ENCODE measurements at regions not wholly inside any gene's neighbourhood (a gene's known extent, or its start where the extent isn't known, plus 50 kb on each side); places are given as distances from the start of the nearest gene placed in this dataset.
A peak's percentile ranks its signal among the peaks of the same experiment; 100 is the strongest.

DNA sequence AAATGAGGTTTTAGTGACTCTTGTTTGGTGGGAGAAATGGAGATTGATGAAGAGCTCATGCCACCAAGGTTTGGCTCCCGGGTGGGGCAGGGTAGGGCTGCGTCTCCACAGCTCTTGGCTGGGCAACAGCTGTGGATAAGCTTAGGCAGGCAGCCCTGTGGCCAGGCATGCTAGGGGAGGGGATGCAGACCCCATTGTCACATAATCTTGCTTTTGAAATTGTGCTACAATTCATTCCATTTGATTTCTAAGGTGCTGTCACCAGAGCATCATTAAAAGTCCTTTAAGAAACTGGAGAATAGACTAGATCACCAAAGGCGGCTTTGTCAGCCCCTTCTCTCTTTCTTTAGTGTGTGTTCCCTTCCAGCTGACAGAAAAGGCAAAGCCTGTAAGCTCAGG, 574.2 kb upstream of the JAG1 start:
- no peak for DNase-seq (ENCODE audit: low spot score)

DNA sequence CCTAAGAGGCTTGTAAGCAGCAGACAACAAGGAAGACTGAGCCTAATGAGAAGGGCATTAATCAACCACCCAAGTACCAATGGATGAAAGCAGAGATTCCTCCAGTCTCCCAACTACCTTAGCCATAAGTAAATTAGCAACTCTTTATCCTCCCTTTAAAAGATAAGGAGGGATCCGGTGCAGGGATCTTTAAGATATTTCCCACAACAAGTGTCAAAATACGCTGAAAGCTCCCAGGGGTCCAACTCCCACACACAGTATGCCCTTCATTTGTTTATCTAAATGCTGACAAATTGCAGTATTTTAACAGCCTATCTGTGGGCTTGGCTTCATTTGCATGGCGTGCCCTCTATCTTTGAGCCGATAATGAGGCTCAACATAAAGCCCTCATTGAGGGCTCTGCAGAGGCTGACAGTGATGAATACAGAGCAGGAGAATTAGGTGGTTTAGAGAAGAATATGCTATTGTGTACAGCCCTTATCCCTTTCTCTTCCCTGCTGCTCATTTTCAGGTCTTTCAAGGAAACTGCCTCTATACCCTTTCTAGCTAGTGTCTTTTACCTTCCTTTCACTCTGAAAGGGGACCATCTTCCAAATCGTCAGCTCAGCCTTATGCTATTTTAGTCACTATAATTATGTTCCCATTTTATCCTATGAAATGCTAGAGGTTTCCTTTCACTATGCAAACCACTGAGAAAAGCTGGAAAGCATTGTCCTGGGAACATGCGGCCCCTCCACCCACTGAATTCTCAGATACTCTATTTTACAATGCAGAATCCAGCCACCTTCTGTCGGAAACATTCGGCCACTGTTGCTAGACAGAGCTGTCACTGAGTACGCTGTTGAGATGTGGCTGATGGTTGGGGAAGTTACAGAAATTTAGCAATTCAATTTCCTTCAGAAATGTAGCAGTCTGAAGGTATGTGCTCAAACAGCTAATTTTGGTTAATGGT, 575.2 kb upstream of the JAG1 start:
- no peak for DNase-seq (ENCODE audit: low spot score)

- DNase-seq (ENCODE audit: low spot score), result no peak
Measured at GRCh38 chr20:11249683-11250082, 575.9 kb upstream of the JAG1 start.

GRCh38 chr20:11252447-11252846, 578.6 kb upstream of the JAG1 start:
- DNase-seq (ENCODE audit: low spot score), result no peak

DNA sequence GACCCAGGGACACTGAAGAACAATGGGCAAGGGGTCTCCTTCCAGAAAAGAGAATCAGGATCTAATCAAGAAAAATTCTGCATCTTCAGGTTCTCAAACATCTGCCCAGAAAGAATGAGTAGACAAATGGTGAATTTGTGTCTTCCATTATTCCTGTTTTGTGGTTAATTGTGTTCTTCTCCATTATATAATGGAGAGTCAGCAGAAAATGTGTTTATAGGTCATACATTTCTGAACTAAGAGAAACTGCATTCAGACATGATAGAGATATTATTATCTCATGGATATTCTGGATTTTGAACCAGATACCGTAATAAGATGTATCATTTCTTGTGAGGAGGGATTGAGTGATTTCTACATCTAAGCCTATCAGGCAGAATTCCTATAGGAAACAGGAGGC, 581.7 kb upstream of the JAG1 start:
- DNase-seq (ENCODE audit: low spot score), result no peak

- DNase-seq (ENCODE audit: low spot score), result no peak
Measured at GRCh38 chr20:11255860-11256259, 582.1 kb upstream of the JAG1 start.

- no peak for DNase-seq (ENCODE audit: low spot score)
Measured at GRCh38 chr20:11260611-11261010, 586.8 kb upstream of the JAG1 start.

DNA sequence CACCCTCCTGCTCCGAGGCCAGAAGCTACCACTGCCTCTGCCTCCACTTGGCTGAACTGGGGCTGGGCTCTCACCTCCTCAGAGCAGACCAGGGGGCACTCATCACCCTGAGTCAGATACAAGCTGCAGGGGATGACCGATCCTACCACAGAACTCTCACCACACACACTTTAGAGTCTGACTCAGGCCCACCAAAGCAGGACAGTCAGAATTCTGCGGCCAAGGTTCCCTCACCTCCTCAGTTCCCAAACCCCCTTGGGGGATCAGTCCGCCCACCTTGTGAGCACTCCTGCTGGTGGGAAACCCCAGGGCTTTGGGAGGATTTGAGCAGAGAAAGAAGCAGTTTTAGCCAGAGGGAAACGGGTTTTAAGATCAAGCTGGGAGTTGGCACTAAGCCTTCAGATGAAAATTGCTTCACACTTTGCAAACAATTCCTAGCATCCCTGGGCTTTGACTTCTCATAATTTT, 587.8 kb upstream of the JAG1 start:
- no peak for DNase-seq (ENCODE audit: low spot score)

DNA sequence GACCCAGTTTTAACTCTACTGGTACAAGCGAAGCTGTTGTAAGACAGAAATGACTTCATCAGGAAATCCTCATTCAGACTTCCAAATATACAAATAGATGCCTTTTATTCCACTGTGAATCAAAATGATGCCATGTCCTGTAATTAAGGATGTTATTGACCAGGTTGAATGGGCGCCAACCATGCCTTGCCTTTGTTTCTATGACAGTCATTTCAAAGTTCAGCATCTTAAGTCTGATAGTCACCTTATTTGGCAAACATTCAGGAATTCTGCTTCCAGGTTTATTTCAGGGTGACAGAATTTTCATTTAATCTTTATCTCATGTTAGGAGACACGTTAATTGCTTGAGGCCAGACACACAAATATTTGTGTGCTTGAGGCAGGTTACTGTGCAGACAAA, 592.8 kb upstream of the JAG1 start:
- DNase-seq (ENCODE audit: low spot score), result no peak

- DNase-seq (ENCODE audit: low spot score), result peak; percentile 82
Measured at GRCh38 chr20:11267131-11267761, 593.4 kb upstream of the JAG1 start.

DNA sequence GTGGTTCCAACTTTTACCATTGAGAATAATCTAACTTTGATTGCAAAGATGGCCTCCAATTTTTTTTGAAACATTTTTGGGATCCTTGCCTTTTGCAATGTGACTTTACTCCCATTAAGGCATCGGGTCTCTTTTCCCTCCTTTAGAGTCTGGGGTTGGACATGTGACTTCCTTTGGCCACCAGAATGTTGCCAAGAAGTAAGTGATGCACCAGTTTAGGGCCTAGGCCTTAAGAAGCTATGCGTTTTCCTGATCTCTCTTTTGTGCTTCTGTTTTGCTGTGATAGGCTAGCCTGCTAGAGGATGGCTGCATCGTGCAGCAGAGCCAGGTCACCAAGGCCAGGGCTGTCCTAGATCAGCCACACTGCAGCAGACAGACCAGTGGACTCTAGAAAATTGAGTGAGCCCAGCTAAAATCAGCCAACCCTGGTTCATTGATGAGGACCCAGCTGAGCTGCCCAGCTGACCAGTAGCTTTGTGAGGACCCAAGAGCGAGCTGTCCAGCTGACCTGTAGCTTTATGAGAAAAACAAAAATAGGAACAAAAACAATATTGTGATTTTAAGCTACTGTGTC, 594.0 kb upstream of the JAG1 start:
- DNase-seq (ENCODE audit: low spot score), result no peak

- DNase-seq (ENCODE audit: low spot score), result no peak
Measured at GRCh38 chr20:11270566-11270965, 596.8 kb upstream of the JAG1 start.

GRCh38 chr20:11271319-11271718, 597.5 kb upstream of the JAG1 start:
- peak; percentile 29 for DNase-seq (ENCODE audit: low spot score)

GRCh38 chr20:11271920-11272594, 598.3 kb upstream of the JAG1 start:
- no peak for DNase-seq (ENCODE audit: low spot score)

DNA sequence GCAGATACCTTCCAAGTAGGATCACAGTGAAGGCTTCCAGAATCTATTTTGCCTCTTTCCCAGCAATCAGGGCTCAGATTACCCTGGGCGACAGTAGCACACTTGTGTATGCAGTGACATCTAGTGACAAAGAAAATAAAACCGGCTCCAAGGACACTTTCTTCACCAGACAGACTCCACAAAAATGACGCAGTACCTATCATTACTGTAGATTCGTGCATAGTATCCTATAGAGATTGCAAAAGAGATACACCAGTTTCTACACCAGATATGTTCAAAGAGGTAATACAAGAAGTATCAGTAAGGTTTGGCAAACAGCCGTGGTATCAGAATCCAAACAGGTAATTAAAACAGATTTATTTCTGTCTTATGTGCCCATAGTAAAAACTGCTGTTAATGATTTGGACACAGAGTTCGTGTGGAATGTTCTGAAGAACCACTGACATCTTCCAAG, 600.4 kb upstream of the JAG1 start:
- peak; percentile 87 for DNase-seq (ENCODE audit: low spot score)

DNA sequence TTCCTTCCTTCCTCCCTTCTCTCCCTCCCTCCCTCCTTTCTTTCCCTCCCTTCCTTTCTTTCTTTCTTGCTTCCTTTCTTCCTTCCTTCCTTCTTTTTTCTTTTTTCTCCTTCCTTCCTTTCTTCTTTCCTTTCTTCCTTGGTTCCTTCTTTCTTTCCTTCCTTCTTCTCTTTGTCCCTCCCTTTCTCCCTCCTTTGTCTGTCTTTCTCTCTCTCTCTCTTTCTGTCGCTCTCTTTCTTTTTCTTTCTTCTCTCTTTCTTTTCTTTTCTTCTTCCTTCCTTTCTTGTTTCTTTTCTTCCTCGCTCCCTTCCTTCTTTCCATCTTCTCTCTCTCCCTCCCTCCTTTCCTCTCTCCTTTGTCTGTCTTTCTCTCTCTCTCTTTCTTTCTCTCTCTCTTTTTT, 601.9 kb upstream of the JAG1 start:
- DNase-seq (ENCODE audit: low spot score), result no peak

GRCh38 chr20:11277170-11277569, 603.4 kb upstream of the JAG1 start:
- no peak for DNase-seq (ENCODE audit: low spot score)

DNA sequence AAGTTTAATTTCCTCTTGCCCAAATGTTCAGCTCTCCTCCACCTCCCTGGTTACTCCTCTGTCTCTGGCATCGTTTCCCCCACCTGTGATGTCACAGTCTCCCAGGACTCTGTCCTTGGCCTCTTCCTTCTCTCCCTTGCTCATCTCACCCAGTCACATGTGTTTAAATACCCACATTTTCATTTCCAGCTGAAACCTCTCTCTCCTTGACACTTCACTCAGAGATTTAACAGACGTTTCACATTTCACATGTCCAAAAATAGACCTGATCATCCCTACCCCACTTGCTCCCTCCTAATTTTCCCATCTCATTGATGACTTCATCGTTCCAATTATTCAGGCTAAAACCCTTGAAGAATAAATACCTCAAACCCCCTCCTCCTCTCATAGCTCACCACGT, 604.1 kb upstream of the JAG1 start:
- no peak for DNase-seq (ENCODE audit: low spot score)

- no peak for DNase-seq (ENCODE audit: low spot score)
Measured at GRCh38 chr20:11278461-11278860, 604.7 kb upstream of the JAG1 start.

GRCh38 chr20:11281240-11281639, 607.4 kb upstream of the JAG1 start:
- DNase-seq (ENCODE audit: low spot score), result no peak

DNA sequence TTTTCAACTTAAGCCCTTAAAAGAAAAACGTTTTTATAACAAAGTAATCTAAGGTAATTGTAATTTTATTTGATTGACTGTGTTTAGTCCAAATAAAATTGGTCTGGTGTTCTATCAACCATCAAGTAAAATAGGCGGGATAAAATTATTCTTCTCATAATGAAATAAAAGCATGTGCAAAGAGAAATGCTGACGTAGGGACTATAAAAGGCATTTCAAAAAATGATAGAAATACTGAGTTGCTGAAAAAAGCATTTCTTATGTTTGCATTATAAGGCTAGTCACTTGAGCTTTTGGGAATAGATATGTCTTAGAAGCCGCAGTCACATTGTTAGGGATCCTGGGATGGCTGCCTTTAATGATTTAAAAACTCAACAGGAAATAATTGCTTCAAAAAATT, 608.0 kb upstream of the JAG1 start:
- DNase-seq (ENCODE audit: low spot score), result no peak

DNA sequence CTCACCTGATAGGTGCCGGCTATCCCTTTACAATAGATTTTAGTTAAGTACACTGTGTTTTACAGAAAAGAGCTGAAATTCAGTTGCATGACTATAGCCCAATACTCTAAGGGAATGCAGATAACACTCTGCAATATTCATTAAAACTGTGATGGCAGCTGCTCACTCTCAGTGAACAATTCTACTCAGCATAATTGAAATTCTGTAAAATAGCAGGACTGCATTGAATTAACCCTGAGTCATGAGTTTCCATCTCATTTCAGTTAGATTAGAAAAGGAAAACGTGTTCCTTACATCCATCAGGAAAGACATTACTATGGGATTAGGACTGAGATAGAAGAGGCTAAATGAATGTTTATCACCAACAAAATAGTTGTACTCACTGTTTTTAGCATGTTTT, 613.3 kb upstream of the JAG1 start:
- no peak for DNase-seq (ENCODE audit: low spot score)

Data from HuH-7 (cell line).